Testis (tissue), 2 donors: ENCODE measurements at regions not wholly inside any gene's neighbourhood (a gene's known extent, or its start where the extent isn't known, plus 50 kb on each side); places are given as distances from the start of the nearest gene placed in this dataset.

Source experiments
- DNase-seq: peaks from one replicate; pipeline ENCODE4 v3.0.0-alpha.2; 2019
- H3K27ac ChIP-seq, 2 donors: fragments of 200-600 bp; sonication (generic); one replicate each; pipeline ENCODE4 v1.5.1; 2019
- H3K27me3 ChIP-seq: fragments of 200-600 bp; sonication (generic); one replicate; pipeline ENCODE4 v1.5.1; 2019
- H3K36me3 ChIP-seq: fragments of 200-600 bp; sonication (generic); one replicate; pipeline ENCODE4 v1.5.1; 2017; ENCODE audit warnings: low read depth; ENCODE audit errors: missing control alignments
- H3K4me1 ChIP-seq: fragments of 200-600 bp; sonication (generic); one replicate; pipeline ENCODE4 v1.5.1; 2019
- H3K4me3 ChIP-seq, 2 donors: fragments of 200-600 bp; sonication (generic); one replicate each; pipeline ENCODE4 v1.5.1; 2017 to 2019
- H3K9me3 ChIP-seq: fragments of 200-600 bp; sonication (generic); one replicate; pipeline ENCODE4 v1.5.1; 2017
- POLR2A ChIP-seq: fragments of 450-650 bp; IDR thresholded peaks from one replicate; pipeline ENCODE4 v1.6.1; 2017; ENCODE audit warnings: antibody characterized with exemption, mild to moderate bottlenecking, moderate library complexity
- WGBS, 2 donors: methylation state at CpG; one replicate each; pipeline ENCODE4 v1.1.5; 2018; 5-methylcytosine and 5-hydroxymethylcytosine counted together
- intact Hi-C: fragments of 100-400 bp; cut with DNase I; formaldehyde crosslinking; loops from one replicate; pipeline ENCODE4 v1.15.1; 2023; ENCODE audit warnings: low total_unique reads
- TF ChIP-seq, protein P1 (sequence below), 3 experiments: fragments of 450-650 bp in 2 of 3; fragments of 200-600 bp in 1 of 3; sonication (generic) in 1 of 3; IDR thresholded peaks; one replicate each; pipeline ENCODE4 v1.5.1; 2016 to 2019; ENCODE audit warnings: antibody characterized with exemption in 3 of 3, mild to moderate bottlenecking in 2 of 3, moderate library complexity in 1 of 3

DNA sequence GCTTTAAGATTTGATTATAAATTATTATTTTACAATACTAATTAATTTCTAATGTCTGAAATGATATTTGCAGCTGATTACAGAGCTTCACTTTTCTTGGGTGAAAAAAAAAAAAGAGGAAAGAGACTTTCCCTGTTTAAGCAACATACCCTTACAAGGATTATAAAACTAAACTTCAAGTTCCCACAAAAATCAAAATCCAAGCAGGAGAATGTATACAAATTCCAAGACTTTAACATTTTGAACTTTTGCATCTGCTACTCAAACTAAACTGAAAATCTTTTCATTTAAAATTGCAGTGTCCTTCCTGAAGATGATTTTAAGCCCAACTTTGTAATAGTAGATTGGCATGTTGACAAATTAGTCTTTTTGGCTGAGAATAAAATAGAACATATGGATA lies 742.4 kb upstream of the INTU start:
- no peaks in the 10 kb centered on the region for H3K4me1 ChIP-seq
- intact Hi-C loops: no loop called here
- no peak overlapping the region for H3K4me3 ChIP-seq
- H3K27me3 ChIP-seq: no peaks in the 10 kb centered on the region
- TF ChIP-seq POLR2A: no peak
- TF ChIP-seq, protein P1, sequence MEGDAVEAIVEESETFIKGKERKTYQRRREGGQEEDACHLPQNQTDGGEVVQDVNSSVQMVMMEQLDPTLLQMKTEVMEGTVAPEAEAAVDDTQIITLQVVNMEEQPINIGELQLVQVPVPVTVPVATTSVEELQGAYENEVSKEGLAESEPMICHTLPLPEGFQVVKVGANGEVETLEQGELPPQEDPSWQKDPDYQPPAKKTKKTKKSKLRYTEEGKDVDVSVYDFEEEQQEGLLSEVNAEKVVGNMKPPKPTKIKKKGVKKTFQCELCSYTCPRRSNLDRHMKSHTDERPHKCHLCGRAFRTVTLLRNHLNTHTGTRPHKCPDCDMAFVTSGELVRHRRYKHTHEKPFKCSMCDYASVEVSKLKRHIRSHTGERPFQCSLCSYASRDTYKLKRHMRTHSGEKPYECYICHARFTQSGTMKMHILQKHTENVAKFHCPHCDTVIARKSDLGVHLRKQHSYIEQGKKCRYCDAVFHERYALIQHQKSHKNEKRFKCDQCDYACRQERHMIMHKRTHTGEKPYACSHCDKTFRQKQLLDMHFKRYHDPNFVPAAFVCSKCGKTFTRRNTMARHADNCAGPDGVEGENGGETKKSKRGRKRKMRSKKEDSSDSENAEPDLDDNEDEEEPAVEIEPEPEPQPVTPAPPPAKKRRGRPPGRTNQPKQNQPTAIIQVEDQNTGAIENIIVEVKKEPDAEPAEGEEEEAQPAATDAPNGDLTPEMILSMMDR (IDR thresholded peaks at IDR 0.05): no peak
- H3K9me3 ChIP-seq: no peaks in the 10 kb centered on the region
- H3K36me3 ChIP-seq: no peaks in the 10 kb centered on the region
- DNase-seq: no peak
- H3K27ac ChIP-seq: no peak overlapping the region

DNA sequence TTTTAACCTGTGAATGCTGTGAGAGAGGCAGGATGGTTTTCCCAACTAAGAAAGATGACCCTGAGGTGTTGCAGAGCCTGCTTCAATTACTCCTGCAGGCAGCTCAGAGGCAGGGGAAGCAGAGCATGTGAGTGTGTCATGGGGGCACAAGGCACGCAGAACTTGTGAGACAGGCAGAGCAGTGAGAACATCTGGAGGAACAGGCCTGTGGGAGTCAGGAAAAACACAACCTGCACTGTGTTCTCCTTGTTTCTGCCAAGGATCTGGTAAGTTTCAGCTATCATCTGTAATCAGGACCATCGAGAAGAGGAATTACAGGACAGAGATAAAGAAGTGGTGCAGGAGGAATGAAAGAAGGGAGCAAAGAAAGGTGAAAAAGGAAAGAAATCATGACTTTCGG lies 741.8 kb upstream of the INTU start:
- Histone ChIP-seq H3K4me3 (no peak overlapping the region), H3K9me3 (no peaks in the 10 kb centered on the region), H3K4me1 (no peaks in the 10 kb centered on the region), H3K27me3 (no peaks in the 10 kb centered on the region), H3K27ac (no peak overlapping the region), H3K36me3 (no peaks in the 10 kb centered on the region)
- WGBS, 2 donors: 39 to 44% methylated on average over 3 of the region's 3 CpGs
- intact Hi-C loops: no loop called here
- no peak for DNase-seq
- TF ChIP-seq, protein P1 (IDR thresholded peaks at IDR 0.05): no peak
- no peak for TF ChIP-seq POLR2A

DNA sequence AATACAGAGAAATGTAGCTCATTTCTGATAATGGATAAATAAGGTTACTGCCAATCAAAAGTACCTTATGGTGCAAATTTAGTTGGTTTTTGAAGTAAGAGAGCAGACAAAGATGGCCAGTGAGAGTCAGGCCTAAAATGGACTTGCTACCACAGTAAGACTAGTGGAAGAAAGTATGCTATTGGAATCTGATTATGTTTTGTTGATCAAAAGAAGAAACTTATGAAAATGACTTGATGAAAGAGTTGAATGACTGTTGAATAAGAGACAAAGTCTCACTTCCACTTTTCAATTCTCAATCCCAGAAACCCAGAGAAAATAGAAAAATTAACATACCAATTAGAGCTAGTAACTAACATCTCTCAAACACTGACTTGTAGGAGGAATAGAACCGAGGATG lies 737.8 kb upstream of the INTU start:
- TF ChIP-seq, protein P1 (IDR thresholded peaks at IDR 0.05): no peak
- TF ChIP-seq POLR2A: no peak
- intact Hi-C loops: no loop called here

DNA sequence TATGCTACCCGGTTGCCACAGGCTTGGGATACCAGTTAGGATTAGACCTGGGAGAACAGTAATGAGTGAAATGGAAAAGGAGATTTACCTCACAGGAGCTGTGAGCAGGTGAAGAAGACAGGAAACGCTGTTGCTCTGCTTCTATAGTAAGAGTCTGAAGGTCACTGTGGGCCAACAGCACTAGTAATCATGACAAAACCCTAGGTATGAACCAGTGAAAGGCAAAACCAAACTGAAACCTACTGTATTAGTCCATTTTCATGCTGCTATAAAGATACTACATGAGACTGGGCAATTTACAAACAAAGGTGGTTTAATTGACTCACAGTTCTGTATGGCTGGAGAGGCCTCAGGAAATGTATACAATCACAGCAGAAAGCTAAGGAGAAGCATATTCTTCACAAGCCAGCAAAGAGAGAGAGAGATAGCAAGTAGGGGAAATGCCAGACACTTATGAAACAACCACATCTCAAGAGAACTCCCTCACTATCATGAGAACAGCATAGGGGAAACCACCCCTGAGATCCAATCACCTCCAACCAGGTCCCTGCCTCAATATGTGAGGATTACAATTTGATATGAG lies 736.7 kb upstream of the INTU start:
- H3K27ac ChIP-seq: no peak overlapping the region
- TF ChIP-seq, protein P1 (IDR thresholded peaks at IDR 0.05): no peak
- no peak for TF ChIP-seq POLR2A
- DNase-seq: no peak
- no peaks in the 10 kb centered on the region for H3K4me1 ChIP-seq
- H3K36me3 ChIP-seq: no peaks in the 10 kb centered on the region
- no peaks in the 10 kb centered on the region for H3K9me3 ChIP-seq
- WGBS, 2 donors: 85 to 92% methylated on average over 2 of the region's 2 CpGs
- H3K4me3 ChIP-seq: no peak overlapping the region
- intact Hi-C loops: no loop called here
- no peaks in the 10 kb centered on the region for H3K27me3 ChIP-seq

More for the DNA sequence above, 737.8 kb upstream of the INTU start:
- Histone ChIP-seq H3K4me3 (no peak overlapping the region), H3K36me3 (no peaks in the 10 kb centered on the region), H3K27me3 (no peaks in the 10 kb centered on the region), H3K9me3 (no peaks in the 10 kb centered on the region), H3K4me1 (no peaks in the 10 kb centered on the region), H3K27ac (no peak overlapping the region)
- no peak for DNase-seq
- WGBS, 2 donors: 86 to 97% methylated on average over 1 of the region's 1 CpG

DNA sequence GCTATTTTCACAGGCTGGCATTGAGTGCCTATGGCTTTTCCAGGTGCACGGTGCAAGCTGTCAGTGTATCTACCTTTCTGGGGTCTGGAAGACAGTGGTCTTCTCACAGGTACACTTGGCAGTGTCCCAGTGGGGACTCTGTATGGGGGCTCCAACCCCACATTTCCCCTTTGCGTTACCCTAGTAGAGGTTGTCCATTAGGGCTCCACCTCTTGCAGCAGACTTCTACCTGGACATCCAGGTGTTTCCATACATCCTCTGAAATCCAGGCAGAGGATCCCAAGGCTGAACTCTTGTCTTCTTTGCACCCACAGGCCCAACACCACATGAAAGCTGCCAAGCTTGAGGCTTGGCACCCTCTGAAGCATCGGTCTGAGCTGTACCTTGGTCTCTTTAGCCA lies 735.7 kb upstream of the INTU start:
- intact Hi-C loops: no loop called here
- Histone ChIP-seq H3K27me3 (no peaks in the 10 kb centered on the region), H3K9me3 (no peaks in the 10 kb centered on the region), H3K4me3 (no peak overlapping the region), H3K27ac (no peak overlapping the region), H3K4me1 (no peaks in the 10 kb centered on the region), H3K36me3 (no peaks in the 10 kb centered on the region)
- WGBS, 2 donors: 98 to 100% methylated on average over 2 to 3 of the region's 3 CpGs
- no peak for TF ChIP-seq POLR2A
- TF ChIP-seq, protein P1 (IDR thresholded peaks at IDR 0.05): no peak
- no peak for DNase-seq
